SK-N-SH (cell line): ENCODE measurements at regions not wholly inside any gene's neighbourhood (a gene's known extent, or its start where the extent isn't known, plus 50 kb on each side); places are given as distances from the start of the nearest gene placed in this dataset.

ENCODE experiments used
- CTCF ChIA-PET: fragments of 300-600, 350-600 bp; formaldehyde crosslinking; extraction: SDS; loops from one replicate; lab custom pipeline; 2021; lab: Yijun Ruan, JAX
- POLR2A ChIA-PET: fragments of 350-600 bp; sonication (Branson Sonifier 250); formaldehyde crosslinking; extraction: SDS; loops from one replicate; lab custom pipeline; 2020; ENCODE audit warnings: antibody characterized with exemption, inconsistent platforms; lab: Yijun Ruan, JAX
- DNase-seq: peaks from one replicate; pipeline ENCODE4 v3.0.0; 2012
- H2AFZ ChIP-seq: fragments of 200-600 bp; sonication (generic); 2 replicates; pipeline ENCODE4 v1.8.1; 2016; ENCODE audit warnings: antibody characterized with exemption, mild to moderate bottlenecking, low read depth
- H3F3A ChIP-seq: fragments of 200-600 bp; sonication (generic); replicated peaks from 2 replicates; pipeline ENCODE3; 2016; ENCODE audit warnings: antibody characterized with exemption, mild to moderate bottlenecking; ENCODE audit not compliant: insufficient read depth
- H3K27ac ChIP-seq, 2 experiments: fragments of 200-500 bp in 1 of 2; fragments of 200-600 bp in 1 of 2; sonication (Bioruptor generic) in 1 of 2; sonication (generic), shearing (Covaris generic) in 1 of 2; 2 replicates each; pipeline versions ENCODE4 v1.5.1 to v1.6.1; 2014 to 2016; ENCODE audit warnings: low read depth in 2 of 2, inconsistent platforms in 1 of 2, low read length in 1 of 2, mild to moderate bottlenecking in 1 of 2, mixed read lengths in 1 of 2
- H3K27me3 ChIP-seq: fragments of 200-600 bp; sonication (generic), shearing (Covaris generic); 2 replicates; pipeline ENCODE4 v1.6.1; 2016; ENCODE audit warnings: mixed run types; ENCODE audit not compliant: insufficient read depth
- H3K36me3 ChIP-seq, 2 experiments: fragments of 200-500 bp in 1 of 2; fragments of 200-600 bp in 1 of 2; sonication (Bioruptor generic) in 1 of 2; sonication (generic) in 1 of 2; replicated peaks in 1 of 2; 2 replicates each; pipeline versions ENCODE3 to v1.5.1; 2014 to 2016; ENCODE audit warnings: low read length in 1 of 2, mild to moderate bottlenecking in 1 of 2; ENCODE audit not compliant: insufficient read depth in 2 of 2, control insufficient read depth in 1 of 2
- H3K4me1 ChIP-seq, 2 experiments: fragments of 200-500 bp in 1 of 2; fragments of 200-600 bp in 1 of 2; sonication (Bioruptor generic) in 1 of 2; sonication (generic), shearing (Covaris generic) in 1 of 2; 2 replicates each; pipeline versions ENCODE4 v1.5.1 to v1.6.1; 2014 to 2016; ENCODE audit warnings: low read depth in 1 of 2, low read length in 1 of 2, mixed run types in 1 of 2; ENCODE audit not compliant: insufficient read depth in 2 of 2, control insufficient read depth in 1 of 2
- H3K4me2 ChIP-seq: fragments of 200-600 bp; sonication (generic), shearing (Covaris generic); 2 replicates; pipeline ENCODE4 v1.6.1; 2017; ENCODE audit warnings: mixed run types
- H3K4me3 ChIP-seq, 2 experiments: fragments of 200-500 bp in 1 of 2; fragments of 200-600 bp in 1 of 2; sonication (Bioruptor generic) in 1 of 2; sonication (generic), shearing (Covaris generic) in 1 of 2; 2 replicates each; pipeline versions ENCODE4 v1.5.1 to v1.8.1; 2014 to 2016; ENCODE audit warnings: low read depth in 2 of 2, inconsistent platforms in 1 of 2, low read length in 1 of 2, mild to moderate bottlenecking in 1 of 2, mixed read lengths in 1 of 2, moderate library complexity in 1 of 2
- H3K79me2 ChIP-seq: fragments of 200-600 bp; sonication (generic); 2 replicates; pipeline ENCODE4 v1.8.1; 2017; ENCODE audit warnings: mild to moderate bottlenecking; ENCODE audit not compliant: insufficient read depth
- H3K9ac ChIP-seq: fragments of 200-600 bp; sonication (generic); 2 replicates; pipeline ENCODE4 v1.6.1; 2017; ENCODE audit warnings: mixed run types
- H3K9me2 ChIP-seq: fragments of 200-600 bp; sonication (generic); 2 replicates; pipeline ENCODE4 v1.6.1; 2017; ENCODE audit warnings: mixed run types
- H3K9me3 ChIP-seq: fragments of 200-600 bp; sonication (generic); 2 replicates; pipeline ENCODE4 v1.6.1; 2017; ENCODE audit warnings: mixed run types, mild to moderate bottlenecking, moderate library complexity
- H4K20me1 ChIP-seq: fragments of 200-600 bp; sonication (generic); 2 replicates; pipeline ENCODE4 v1.6.1; 2017; ENCODE audit warnings: mild to moderate bottlenecking, mixed run types; ENCODE audit not compliant: insufficient read depth
- ELF1 ChIP-seq: IDR thresholded peaks from 2 replicates; pipeline ENCODE4 v1.4.0; 2012
- EP300 ChIP-seq, 2 experiments: IDR thresholded peaks; 2 replicates each; pipeline versions ENCODE4 v1.4.0 to v1.6.1; 2012; ENCODE audit warnings: borderline replicate concordance in 1 of 2, low read depth in 1 of 2, low read length in 1 of 2
- FOSL2 ChIP-seq: IDR thresholded peaks from 2 replicates; pipeline ENCODE4 v1.4.0; 2012; ENCODE audit warnings: low read depth, mild to moderate bottlenecking, moderate library complexity, borderline replicate concordance
- FOXJ3 ChIP-seq: sonication (generic); formaldehyde crosslinking; IDR thresholded peaks from 2 replicates; pipeline ENCODE4 v1.5.1; 2020; ENCODE audit warnings: mild to moderate bottlenecking, missing genetic modification reagents
- GATA2 ChIP-seq: sonication (generic); formaldehyde crosslinking; IDR thresholded peaks from 2 replicates; pipeline ENCODE4 v1.5.0; 2020; ENCODE audit warnings: mild to moderate bottlenecking, missing genetic modification reagents
- JUND ChIP-seq: IDR thresholded peaks from 2 replicates; pipeline ENCODE4 v1.4.0; 2012
- MXI1 ChIP-seq: IDR thresholded peaks from 2 replicates; pipeline ENCODE4 v1.6.1; 2012; ENCODE audit warnings: mild to moderate bottlenecking, low read depth, low read length, improper control_type of control experiment
- NRF1 ChIP-seq: IDR thresholded peaks from 2 replicates; pipeline ENCODE4 v1.6.1; 2012; ENCODE audit warnings: low read depth, mild to moderate bottlenecking, low read length
- POLR2AphosphoS5 ChIP-seq: IDR thresholded peaks from 2 replicates; pipeline ENCODE4 v1.6.1; 2012; ENCODE audit warnings: low read depth, low read length
- REST ChIP-seq: IDR thresholded peaks from 2 replicates; pipeline ENCODE4 v1.6.1; 2012; ENCODE audit warnings: mild to moderate bottlenecking, low read depth, low read length, moderate library complexity
- RFX5 ChIP-seq: IDR thresholded peaks from 2 replicates; pipeline ENCODE4 v1.6.1; 2012; ENCODE audit warnings: mild to moderate bottlenecking, improper control_type of control experiment, low read length
- RXRA ChIP-seq: IDR thresholded peaks from 2 replicates; pipeline ENCODE4 v1.4.0; 2012; ENCODE audit warnings: low read depth, mild to moderate bottlenecking, borderline replicate concordance
- SIN3A ChIP-seq: IDR thresholded peaks from 2 replicates; pipeline ENCODE4 v1.6.1; 2012; ENCODE audit warnings: low read depth, mild to moderate bottlenecking, low read length, moderate library complexity, borderline replicate concordance
- SMC3 ChIP-seq: IDR thresholded peaks from 2 replicates; pipeline ENCODE4 v1.6.1; 2012; ENCODE audit warnings: low read depth, low read length, improper control_type of control experiment
- TAF1 ChIP-seq: IDR thresholded peaks from 2 replicates; pipeline ENCODE4 v1.6.1; 2012; ENCODE audit warnings: low read depth, mild to moderate bottlenecking, low read length, moderate library complexity, borderline replicate concordance
- TCF12 ChIP-seq: IDR thresholded peaks from 2 replicates; pipeline ENCODE4 v1.4.0; 2012
- USF2 ChIP-seq: fragments of 150-350 bp; IDR thresholded peaks from 2 replicates; pipeline ENCODE4 v1.6.1; 2017; ENCODE audit warnings: antibody characterized with exemption, low read length, low read depth, borderline replicate concordance
- YY1 ChIP-seq: IDR thresholded peaks from 2 replicates; pipeline ENCODE4 v1.4.0; 2012; ENCODE audit warnings: low read depth, mild to moderate bottlenecking
- ZBTB33 ChIP-seq: IDR thresholded peaks from 2 replicates; pipeline ENCODE4 v1.4.0; 2012; ENCODE audit warnings: low read depth, borderline replicate concordance
- WGBS: methylation state at CpG from one replicate; pipeline ENCODE4 v1.1.6; 2017; ENCODE audit warnings: low lambda C conversion rate; 5-methylcytosine and 5-hydroxymethylcytosine counted together
- TF ChIP-seq, protein P1 (sequence below): IDR thresholded peaks from 2 replicates; pipeline ENCODE4 v1.4.0; 2012; ENCODE audit warnings: low read depth, borderline replicate concordance

- no peaks in the 10 kb centered on the region for H3K36me3 ChIP-seq
- H4K20me1 ChIP-seq: no peaks in the 10 kb centered on the region
- no peak overlapping the region for H3K4me3 ChIP-seq
- no peaks in the 10 kb centered on the region for H3F3A ChIP-seq
- POLR2A ChIA-PET: no interaction called here
- H3K79me2 ChIP-seq: no peaks in the 10 kb centered on the region
- CTCF ChIA-PET: no interaction called here
- H3K27me3 ChIP-seq: no peaks in the 10 kb centered on the region
- no peak for DNase-seq
- TF ChIP-seq RFX5: no peak
- TF ChIP-seq ELF1: no peak
- no peak for TF ChIP-seq SMC3
- no peak for TF ChIP-seq USF2
- TF ChIP-seq JUND: no peak
- no peak for TF ChIP-seq TCF12
- TF ChIP-seq ZBTB33: no peak
- TF ChIP-seq RXRA: no peak
- no peak for TF ChIP-seq TAF1
- WGBS: 3% methylated on average over 1 of the region's 1 CpG
- no peaks in the 10 kb centered on the region for H3K4me1 ChIP-seq
- no peak overlapping the region for H2AFZ ChIP-seq
- no peak overlapping the region for H3K4me2 ChIP-seq
- H3K9me3 ChIP-seq: no peaks in the 10 kb centered on the region
- H3K27ac ChIP-seq: no peak overlapping the region
- H3K9me2 ChIP-seq: no peaks in the 10 kb centered on the region
- no peak overlapping the region for H3K9ac ChIP-seq
Measured at GRCh38 chr2:83471655-83472054, 987.4 kb downstream of the SUCLG1 start.

DNA sequence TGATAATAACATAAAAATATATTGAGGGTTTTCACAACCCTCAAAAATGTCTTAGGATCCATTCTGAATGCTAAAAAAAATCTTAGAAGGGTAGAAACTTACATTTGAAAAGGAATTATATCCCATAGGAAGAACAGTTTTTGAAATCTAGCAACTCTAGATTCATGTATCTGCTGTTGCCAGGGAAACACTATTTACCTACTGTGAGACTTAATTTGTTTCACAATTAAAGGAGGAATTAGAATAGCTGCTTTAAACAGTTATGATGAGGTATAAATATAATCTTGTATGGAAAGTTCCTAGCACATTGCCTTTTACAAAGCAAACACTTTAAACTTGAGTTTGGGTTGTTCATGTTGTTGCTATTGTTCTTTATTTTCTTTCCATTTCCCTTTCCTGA lies 988.2 kb downstream of the SUCLG1 start:
- H3K36me3 ChIP-seq: no peaks in the 10 kb centered on the region
- H3K9ac ChIP-seq: no peak overlapping the region
- H3K79me2 ChIP-seq: no peaks in the 10 kb centered on the region
- H3K4me3 ChIP-seq: no peak overlapping the region
- no peaks in the 10 kb centered on the region for H3K9me3 ChIP-seq
- H2AFZ ChIP-seq: no peak overlapping the region
- DNase-seq: no peak
- H3K27ac ChIP-seq: no peak overlapping the region
- ChIA-PET POLR2A (no interaction called here), CTCF (no interaction called here)
- H4K20me1 ChIP-seq: no peaks in the 10 kb centered on the region
- no peaks in the 10 kb centered on the region for H3K4me1 ChIP-seq
- H3K27me3 ChIP-seq: no peaks in the 10 kb centered on the region
- no peaks in the 10 kb centered on the region for H3F3A ChIP-seq
- H3K9me2 ChIP-seq: no peaks in the 10 kb centered on the region
- no peak overlapping the region for H3K4me2 ChIP-seq
- no peak for TF ChIP-seq FOSL2
- TF ChIP-seq RFX5: no peak
- no peak for TF ChIP-seq YY1
- no peak for TF ChIP-seq EP300 (IDR thresholded peaks at IDR 0.05; ENCODE audit: borderline replicate concordance in 1 of 2, low read depth in 1 of 2, low read length in 1 of 2)
- no peak for TF ChIP-seq SMC3
- TF ChIP-seq, protein P1, sequence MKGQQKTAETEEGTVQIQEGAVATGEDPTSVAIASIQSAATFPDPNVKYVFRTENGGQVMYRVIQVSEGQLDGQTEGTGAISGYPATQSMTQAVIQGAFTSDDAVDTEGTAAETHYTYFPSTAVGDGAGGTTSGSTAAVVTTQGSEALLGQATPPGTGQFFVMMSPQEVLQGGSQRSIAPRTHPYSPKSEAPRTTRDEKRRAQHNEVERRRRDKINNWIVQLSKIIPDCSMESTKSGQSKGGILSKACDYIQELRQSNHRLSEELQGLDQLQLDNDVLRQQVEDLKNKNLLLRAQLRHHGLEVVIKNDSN: no peak
- TF ChIP-seq RXRA: no peak
- no peak for TF ChIP-seq SIN3A
- no peak for TF ChIP-seq GATA2 (CRISPR knock-in tag)
- no peak for TF ChIP-seq POLR2AphosphoS5
- no peak for TF ChIP-seq ELF1
- no peak for TF ChIP-seq JUND
- TF ChIP-seq TCF12: no peak
- TF ChIP-seq NRF1: no peak
- TF ChIP-seq MXI1: no peak
- no peak for TF ChIP-seq REST
- no peak for TF ChIP-seq FOXJ3 (CRISPR knock-in tag)
- TF ChIP-seq, all 33 proteins: peak for 0
